Keratinocyte (primary cell): ENCODE measurements at regions not wholly inside any gene's neighbourhood (a gene's known extent, or its start where the extent isn't known, plus 50 kb on each side); places are given as distances from the start of the nearest gene placed in this dataset.

ENCODE experiments used
- DNase-seq: peaks from one replicate; pipeline ENCODE4 v3.0.0-alpha.2; 2011; ENCODE audit warnings: low read depth, missing footprints, low spot score
- FAIRE-seq: peaks from 2 replicates; lab custom pipeline; 2011; peaks lifted over from hg19 to GRCh38; lab: Jason Lieb, UNC
- H2AFZ ChIP-seq: 2 replicates; pipeline ENCODE4 v1.6.0; 2012; ENCODE audit warnings: low read length, control low read depth, inconsistent platforms; ENCODE audit not compliant: control insufficient read depth
- H3K27ac ChIP-seq: 2 replicates; pipeline ENCODE4 v1.5.1; 2011; ENCODE audit warnings: low read length; ENCODE audit not compliant: control insufficient read depth, insufficient read depth
- H3K27me3 ChIP-seq: 3 replicates; pipeline ENCODE4 v1.6.0; 2011; ENCODE audit warnings: low read length; ENCODE audit not compliant: control insufficient read depth, insufficient read depth; ENCODE audit errors: extremely low read depth
- H3K36me3 ChIP-seq, 2 experiments: 2 replicates in 1 of 2; 3 replicates in 1 of 2; pipeline ENCODE4 v1.5.1; 2011; ENCODE audit warnings: low read length in 2 of 2, mild to moderate bottlenecking in 1 of 2; ENCODE audit not compliant: control insufficient read depth in 2 of 2, insufficient read depth in 2 of 2; ENCODE audit errors: extremely low read depth in 1 of 2
- H3K4me1 ChIP-seq: 3 replicates; pipeline ENCODE4 v1.5.1; 2011; ENCODE audit warnings: low read length; ENCODE audit not compliant: control insufficient read depth, insufficient read depth; ENCODE audit errors: extremely low read depth
- H3K4me2 ChIP-seq: 3 replicates; pipeline ENCODE4 v1.6.0; 2011; ENCODE audit warnings: low read depth, low read length; ENCODE audit not compliant: control insufficient read depth, insufficient read depth; ENCODE audit errors: extremely low read depth
- H3K4me3 ChIP-seq, 3 experiments: fragments of 200-600 bp in 1 of 3; sonication (generic) in 1 of 3; 2 replicates in 2 of 3; 3 replicates in 1 of 3; pipeline ENCODE4 v1.5.1; 2011 to 2016; ENCODE audit warnings: low read length in 3 of 3, mild to moderate bottlenecking in 3 of 3, control low read depth in 2 of 3, inconsistent platforms in 1 of 3, low read depth in 1 of 3, mixed read lengths in 1 of 3, mixed run types in 1 of 3, moderate library complexity in 1 of 3; ENCODE audit not compliant: control insufficient read depth in 2 of 3, insufficient read depth in 2 of 3; ENCODE audit errors: extremely low read depth in 1 of 3
- H3K79me2 ChIP-seq: 2 replicates; pipeline ENCODE4 v1.6.0; 2012; ENCODE audit warnings: low read length; ENCODE audit not compliant: control insufficient read depth, insufficient read depth
- H3K9ac ChIP-seq: 3 replicates; pipeline ENCODE4 v1.6.0; 2011; ENCODE audit warnings: low read length; ENCODE audit not compliant: control insufficient read depth, insufficient read depth; ENCODE audit errors: extremely low read depth
- H3K9me1 ChIP-seq: 3 replicates; pipeline ENCODE4 v1.6.0; 2011; ENCODE audit warnings: low read length; ENCODE audit not compliant: control insufficient read depth, insufficient read depth; ENCODE audit errors: extremely low read depth
- H3K9me3 ChIP-seq: 2 replicates; pipeline ENCODE4 v1.5.1; 2012; ENCODE audit warnings: low read depth, low read length; ENCODE audit not compliant: control insufficient read depth
- H4K20me1 ChIP-seq: 3 replicates; pipeline ENCODE4 v1.6.0; 2011; ENCODE audit warnings: low read length; ENCODE audit not compliant: control insufficient read depth, insufficient read depth; ENCODE audit errors: extremely low read depth
- CTCF ChIP-seq, 3 experiments: IDR thresholded peaks in 1 of 3; conservative IDR thresholded peaks in 1 of 3; optimal IDR thresholded peaks in 1 of 3; 2 replicates in 2 of 3; 3 replicates in 1 of 3; pipeline versions ENCODE3 to v1.5.1; 2011; ENCODE audit warnings: low read length in 3 of 3, mild to moderate bottlenecking in 3 of 3, moderate library complexity in 2 of 3, control low read depth in 1 of 3, inconsistent platforms in 1 of 3; ENCODE audit not compliant: insufficient read depth in 2 of 3; ENCODE audit errors: extremely low read depth in 1 of 3
- EZH2 ChIP-seq: IDR thresholded peaks from one replicate; pipeline ENCODE4 v1.6.1; 2012; ENCODE audit warnings: inconsistent platforms, mild to moderate bottlenecking, low read length, moderate library complexity
- dilution Hi-C: fragments of 300-500 bp; cut with MboI; formaldehyde crosslinking; loops from one replicate; pipeline ENCODE4 v1.7.0; 2020; ENCODE audit warnings: low sequenced_read_pairs; ENCODE audit not compliant: extremely low pct_ligation_motif_present

- Histone ChIP-seq H3K79me2 (no peaks in the 10 kb centered on the region), H3K9me3 (no peaks in the 10 kb centered on the region), H3K27ac (no peak overlapping the region), H4K20me1 (no peaks in the 10 kb centered on the region), H3K9ac (no peak overlapping the region), H3K27me3 (no peaks in the 10 kb centered on the region), H3K9me1 (no peaks in the 10 kb centered on the region), H3K4me3 (no peak overlapping the region), H3K4me1 (peaks cover 21% of the 10 kb centered on the region), H3K4me2 (no peak overlapping the region), H3K36me3 (no peaks in the 10 kb centered on the region), H2AFZ (no peak overlapping the region)
- FAIRE-seq = no peak
- no peak for DNase-seq
- no peak for TF ChIP-seq CTCF (optimal IDR thresholded peaks at IDR 0.05 in 1 of 3, IDR thresholded peaks at IDR 0.05 in 1 of 3, conservative IDR thresholded peaks at IDR 0.05 in 1 of 3; ENCODE audit: extremely low read depth in 1 of 3, insufficient read depth in 2 of 3, low read length in 3 of 3)
- no peak for TF ChIP-seq EZH2
- dilution Hi-C loops = no loop called here
These were observed 977.8 kb downstream of the TBC1D22A start for GRCh38 chr22:47740109-47740805.

- no peak for FAIRE-seq
- dilution Hi-C loops = no loop called here
- no peaks in the 10 kb centered on the region for H3K27me3 ChIP-seq
- H3K4me2 ChIP-seq = no peak overlapping the region
- H3K4me3 ChIP-seq = no peak overlapping the region
- H3K36me3 ChIP-seq = no peaks in the 10 kb centered on the region
- no peaks in the 10 kb centered on the region for H3K79me2 ChIP-seq
- no peak for TF ChIP-seq EZH2
- TF ChIP-seq CTCF (optimal IDR thresholded peaks at IDR 0.05 in 1 of 3, IDR thresholded peaks at IDR 0.05 in 1 of 3, conservative IDR thresholded peaks at IDR 0.05 in 1 of 3; ENCODE audit: extremely low read depth in 1 of 3, insufficient read depth in 2 of 3, low read length in 3 of 3) = no peak
- peaks cover 21% of the 10 kb centered on the region for H3K4me1 ChIP-seq
- no peak overlapping the region for H2AFZ ChIP-seq
- no peaks in the 10 kb centered on the region for H4K20me1 ChIP-seq
- H3K27ac ChIP-seq = no peak overlapping the region
- no peaks in the 10 kb centered on the region for H3K9me3 ChIP-seq
- H3K9me1 ChIP-seq = no peaks in the 10 kb centered on the region
- DNase-seq = no peak
- no peak overlapping the region for H3K9ac ChIP-seq
These were observed 977.0 kb downstream of the TBC1D22A start for GRCh38 chr22:47739291-47740015.
